ENCODE measurements at regions not wholly inside any gene's neighbourhood (a gene's known extent, or its start where the extent isn't known, plus 50 kb on each side); places are given as distances from the start of the nearest gene placed in this dataset.

DNA sequence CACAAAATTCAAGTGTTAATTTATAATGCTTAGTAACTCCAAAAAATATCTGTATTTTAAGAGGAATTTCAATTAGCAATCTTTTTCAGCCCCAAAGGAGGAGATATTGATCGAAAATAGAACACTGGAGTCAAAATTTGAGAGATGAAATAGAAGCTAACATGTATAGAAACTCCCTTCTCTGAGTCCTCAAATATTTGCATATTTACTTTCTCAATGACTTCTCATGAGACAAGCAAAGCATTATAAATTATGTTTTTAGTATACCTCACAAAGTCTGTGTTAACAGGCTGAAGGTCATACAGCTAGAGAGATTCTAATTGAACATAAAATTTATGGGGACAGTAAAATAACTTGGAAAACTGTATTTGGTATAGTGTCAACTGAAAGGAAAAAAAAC lies 260.5 kb downstream of the GPAM start:
- ATAC-seq (no peak), FAIRE-seq (no peak), DNase-seq (ENCODE audit: low read depth, low spot score) (no peak)
- Histone ChIP-seq H3K36me3 (ENCODE audit: control insufficient read depth in 2 of 2, insufficient read depth in 2 of 2, low read length in 1 of 2) (no peaks in the 10 kb centered on the region), H3K4me3 (no peak overlapping the region), H3K4me2 (ENCODE audit: control insufficient read depth, insufficient read depth) (no peak overlapping the region), H3K27me3 (replicated peaks in 1 of 2; ENCODE audit: control insufficient read depth in 2 of 2, insufficient read depth in 2 of 2, low read length in 1 of 2) (no peaks in the 10 kb centered on the region), H3K9me3 (replicated peaks; ENCODE audit: control insufficient read depth, insufficient read depth, low read length) (no peaks in the 10 kb centered on the region), H3K4me1 (ENCODE audit: control insufficient read depth, insufficient read depth, low read length) (no peaks in the 10 kb centered on the region), H3K79me2 (ENCODE audit: control insufficient read depth, insufficient read depth, low read length) (no peaks in the 10 kb centered on the region), H3K9ac (ENCODE audit: control insufficient read depth, insufficient read depth, low read length) (no peak overlapping the region), H4K20me1 (ENCODE audit: control insufficient read depth, insufficient read depth) (no peaks in the 10 kb centered on the region), H3K27ac (ENCODE audit: control insufficient read depth, insufficient read depth) (no peak overlapping the region), H2AFZ (ENCODE audit: control insufficient read depth, low read depth, low read length) (no peak overlapping the region)
- in situ Hi-C loops (cut with MboI) (no loop called here), intact Hi-C loops (cut with micrococcal nuclease; ENCODE audit: unreplicated experiment) (no loop called here)
- CTCF ChIA-PET = no interaction called here
- SMC1A ChIA-PET (ENCODE audit: uncharacterized antibody, unreplicated experiment) = interaction anchor here (0.6 kb wide), 1 partner anchor 574 kb away, joined by 3 read pairs; no protein-coding TSS in a partner anchor
- no peak for TF ChIP-seq BCL3 (IDR thresholded peaks at IDR 0.05; ENCODE audit: borderline replicate concordance, insufficient read depth, low read depth, low read length, poor library complexity, severe bottlenecking)
- no peak for TF ChIP-seq ZBTB4 (CRISPR knock-in tag; IDR thresholded peaks at IDR 0.05)
- no peak for TF ChIP-seq WRNIP1 (IDR thresholded peaks at IDR 0.05; ENCODE audit: borderline replicate concordance, low read depth, low read length)
- no peak for TF ChIP-seq IKZF2 (IDR thresholded peaks at IDR 0.05)
- no peak for TF ChIP-seq RAD51 (IDR thresholded peaks at IDR 0.05)
- TF ChIP-seq, protein P1, sequence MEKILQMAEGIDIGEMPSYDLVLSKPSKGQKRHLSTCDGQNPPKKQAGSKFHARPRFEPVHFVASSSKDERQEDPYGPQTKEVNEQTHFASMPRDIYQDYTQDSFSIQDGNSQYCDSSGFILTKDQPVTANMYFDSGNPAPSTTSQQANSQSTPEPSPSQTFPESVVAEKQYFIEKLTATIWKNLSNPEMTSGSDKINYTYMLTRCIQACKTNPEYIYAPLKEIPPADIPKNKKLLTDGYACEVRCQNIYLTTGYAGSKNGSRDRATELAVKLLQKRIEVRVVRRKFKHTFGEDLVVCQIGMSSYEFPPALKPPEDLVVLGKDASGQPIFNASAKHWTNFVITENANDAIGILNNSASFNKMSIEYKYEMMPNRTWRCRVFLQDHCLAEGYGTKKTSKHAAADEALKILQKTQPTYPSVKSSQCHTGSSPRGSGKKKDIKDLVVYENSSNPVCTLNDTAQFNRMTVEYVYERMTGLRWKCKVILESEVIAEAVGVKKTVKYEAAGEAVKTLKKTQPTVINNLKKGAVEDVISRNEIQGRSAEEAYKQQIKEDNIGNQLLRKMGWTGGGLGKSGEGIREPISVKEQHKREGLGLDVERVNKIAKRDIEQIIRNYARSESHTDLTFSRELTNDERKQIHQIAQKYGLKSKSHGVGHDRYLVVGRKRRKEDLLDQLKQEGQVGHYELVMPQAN (conservative IDR thresholded peaks at IDR 0.05) = no peak
- TF ChIP-seq, protein P2, sequence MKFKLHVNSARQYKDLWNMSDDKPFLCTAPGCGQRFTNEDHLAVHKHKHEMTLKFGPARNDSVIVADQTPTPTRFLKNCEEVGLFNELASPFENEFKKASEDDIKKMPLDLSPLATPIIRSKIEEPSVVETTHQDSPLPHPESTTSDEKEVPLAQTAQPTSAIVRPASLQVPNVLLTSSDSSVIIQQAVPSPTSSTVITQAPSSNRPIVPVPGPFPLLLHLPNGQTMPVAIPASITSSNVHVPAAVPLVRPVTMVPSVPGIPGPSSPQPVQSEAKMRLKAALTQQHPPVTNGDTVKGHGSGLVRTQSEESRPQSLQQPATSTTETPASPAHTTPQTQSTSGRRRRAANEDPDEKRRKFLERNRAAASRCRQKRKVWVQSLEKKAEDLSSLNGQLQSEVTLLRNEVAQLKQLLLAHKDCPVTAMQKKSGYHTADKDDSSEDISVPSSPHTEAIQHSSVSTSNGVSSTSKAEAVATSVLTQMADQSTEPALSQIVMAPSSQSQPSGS (IDR thresholded peaks at IDR 0.05; ENCODE audit: low read length) = no peak
- no peak for TF ChIP-seq MYC (IDR thresholded peaks at IDR 0.05; ENCODE audit: insufficient read depth, insufficient read length, insufficient replicate concordance, low read length, severe bottlenecking)
- 0% methylated on average over 1 of the region's 1 CpG for WGBS (ENCODE audit: insufficient coverage, insufficient replicate concordance, low lambda C conversion rate, missing lambda C conversion rate)
- RAD21 ChIA-PET (ENCODE audit: unreplicated experiment) = no interaction called here
- no TSS peak for BruUV-seq (replicated peaks)
- POLR2A ChIA-PET = no interaction called here
